A549 (cell line): ENCODE measurements at regions not wholly inside any gene's neighbourhood (a gene's known extent, or its start where the extent isn't known, plus 50 kb on each side); places are given as distances from the start of the nearest gene placed in this dataset.
A peak's percentile ranks its signal among the peaks of the same experiment; 100 is the strongest.

Experiments used
- ATAC-seq, 2 experiments: fragments of 200-7000 bp in 1 of 2; fragments of >200 bp in 1 of 2; cut with Nextera tagmentation in 1 of 2; cut with Tn5 transposase in 1 of 2; 3 replicates each; pipeline versions ENCODE4 v1.8.0 to v1.9.1; 2018 to 2020; ENCODE audit warnings: mild to moderate bottlenecking in 1 of 2, moderate library complexity in 1 of 2
- CTCF ChIA-PET: fragments of 300-600 bp; sonication (Branson Sonifier 250); formaldehyde crosslinking; extraction: SDS; loops from one replicate; lab custom pipeline; 2021; ENCODE audit warnings: antibody characterized with exemption, inconsistent platforms; lab: Yijun Ruan, JAX
- POLR2A ChIA-PET: fragments of 350-600 bp; formaldehyde crosslinking; extraction: SDS; loops from one replicate; lab custom pipeline; 2021; ENCODE audit warnings: antibody characterized with exemption, inconsistent platforms; lab: Yijun Ruan, JAX
- DNase-seq, 2 experiments: peaks; one replicate each; pipeline versions ENCODE4 v3.0.0 to v3.0.0-alpha.2; 2011 to 2016; ENCODE audit warnings: low read depth in 1 of 2, low spot score in 1 of 2
- FAIRE-seq: peaks from 2 replicates; lab custom pipeline; 2011; peaks lifted over from hg19 to GRCh38; lab: Jason Lieb, UNC
- H3K27ac ChIP-seq, 2 experiments: fragments of >200 bp; sonication (Bioruptor Twin); formaldehyde crosslinking; 3 replicates each; pipeline ENCODE4 v1.5.1; 2016 to 2017
- H3K4me1 ChIP-seq: fragments of >200 bp; sonication (Bioruptor Twin); formaldehyde crosslinking; 3 replicates; pipeline ENCODE4 v1.6.1; 2016
- H3K4me2 ChIP-seq: fragments of >200 bp; sonication (Bioruptor Twin); formaldehyde crosslinking; 3 replicates; pipeline ENCODE4 v1.6.1; 2016
- H3K4me3 ChIP-seq: fragments of >200 bp; sonication (Bioruptor Twin); formaldehyde crosslinking; 3 replicates; pipeline ENCODE4 v1.5.1; 2016
- H3K9me3 ChIP-seq: fragments of >200 bp; sonication (Bioruptor Twin); formaldehyde crosslinking; 3 replicates; pipeline ENCODE4 v1.6.1; 2016
- CBX8 ChIP-seq: fragments of 200-600 bp; sonication (generic); IDR thresholded peaks from 2 replicates; pipeline ENCODE4 v1.6.1; 2016
- CEBPB ChIP-seq, 2 experiments: fragments of >200 bp in 1 of 2; sonication (Bioruptor Twin) in 1 of 2; formaldehyde crosslinking in 1 of 2; IDR thresholded peaks; 2 replicates each; pipeline ENCODE4 v1.6.1; 2012 to 2016
- CHD4 ChIP-seq: fragments of 200-600 bp; sonication (generic); IDR thresholded peaks from 2 replicates; pipeline ENCODE4 v1.6.1; 2016; ENCODE audit warnings: antibody characterized with exemption, mild to moderate bottlenecking, borderline replicate concordance
- E2F6 ChIP-seq: IDR thresholded peaks from 2 replicates; pipeline ENCODE4 v1.6.1; 2012; ENCODE audit warnings: low read depth, borderline replicate concordance
- GATA3 ChIP-seq: IDR thresholded peaks from 2 replicates; pipeline ENCODE4 v1.6.1; 2012; ENCODE audit warnings: borderline replicate concordance
- HDAC2 ChIP-seq: fragments of 200-600 bp; sonication (generic); IDR thresholded peaks from 2 replicates; pipeline ENCODE4 v1.6.1; 2016
- HEYL ChIP-seq: fragments of 250-450 bp; sonication (Bioruptor Pico); IDR thresholded peaks from 2 replicates; pipeline ENCODE4 v1.8.0; 2021; ENCODE audit warnings: mild to moderate bottlenecking, moderate library complexity
- HMGXB4 ChIP-seq: fragments of 250-450 bp; sonication (Bioruptor Pico); IDR thresholded peaks from 2 replicates; pipeline ENCODE4 v1.5.0; 2021; ENCODE audit warnings: mild to moderate bottlenecking, moderate library complexity, borderline replicate concordance
- JUN ChIP-seq, 2 experiments: fragments of >200 bp; sonication (Bioruptor Twin); formaldehyde crosslinking; IDR thresholded peaks; 2 replicates in 1 of 2; 3 replicates in 1 of 2; pipeline ENCODE4 v1.6.1; 2016 to 2017
- JUNB ChIP-seq: fragments of >200 bp; sonication (Bioruptor Twin); formaldehyde crosslinking; IDR thresholded peaks from 2 replicates; pipeline ENCODE4 v1.6.1; 2016
- MAX ChIP-seq: IDR thresholded peaks from 2 replicates; pipeline ENCODE4 v1.6.1; 2012
- MYC ChIP-seq: IDR thresholded peaks from 2 replicates; pipeline ENCODE4 v1.6.1; 2012; ENCODE audit warnings: mild to moderate bottlenecking, inconsistent platforms, low read length, improper control_type of control experiment, borderline replicate concordance
- POLR2A ChIP-seq: IDR thresholded peaks from 2 replicates; pipeline ENCODE4 v1.6.1; 2012; ENCODE audit warnings: mild to moderate bottlenecking, low read length
- POLR2AphosphoS2 ChIP-seq: conservative IDR thresholded peaks from 2 replicates; pipeline ENCODE4 v1.6.1; 2012; ENCODE audit warnings: low read length, improper control_type of control experiment, inconsistent platforms
- RAD21 ChIP-seq, 2 experiments: fragments of >200 bp in 1 of 2; sonication (Bioruptor Twin) in 1 of 2; formaldehyde crosslinking in 1 of 2; IDR thresholded peaks in 1 of 2; conservative IDR thresholded peaks in 1 of 2; 2 replicates in 1 of 2; 3 replicates in 1 of 2; pipeline ENCODE4 v1.6.1; 2012 to 2018; ENCODE audit warnings: inconsistent platforms in 1 of 2
- REST ChIP-seq: fragments of 200-600 bp; sonication (generic); IDR thresholded peaks from 2 replicates; pipeline ENCODE4 v1.6.1; 2016; ENCODE audit warnings: antibody characterized with exemption, mild to moderate bottlenecking, moderate library complexity
- RNF2 ChIP-seq: fragments of 200-600 bp; sonication (generic); IDR thresholded peaks from 2 replicates; pipeline ENCODE4 v1.6.1; 2016; ENCODE audit warnings: low read depth, mild to moderate bottlenecking, antibody characterized with exemption, moderate library complexity, borderline replicate concordance
- TFCP2L1 ChIP-seq: fragments of 250-450 bp; sonication (Bioruptor Pico); IDR thresholded peaks from 2 replicates; pipeline ENCODE4 v1.5.0; 2021; ENCODE audit warnings: mild to moderate bottlenecking
- USF2 ChIP-seq: fragments of 450-650 bp; IDR thresholded peaks from 2 replicates; pipeline ENCODE4 v1.6.1; 2014; ENCODE audit warnings: antibody characterized with exemption
- ZC3H11A ChIP-seq: fragments of 450-650 bp; IDR thresholded peaks from 2 replicates; pipeline ENCODE4 v1.6.1; 2014; ENCODE audit warnings: antibody characterized with exemption, mild to moderate bottlenecking
- WGBS: methylation state at CpG from one replicate; pipeline ENCODE4 v1.1.6; 2017; ENCODE audit errors: missing lambda C conversion rate; 5-methylcytosine and 5-hydroxymethylcytosine counted together

- CTCF ChIA-PET: interaction anchor here (1.2 to 7.3 kb wide), 8 partner anchors 9 to 234 kb away, joined by 3 to 157 read pairs (median 6); no protein-coding TSS in a partner anchor
- ATAC-seq: no peak
- Histone ChIP-seq H3K4me1 (peaks cover 8% of the 10 kb centered on the region), H3K4me2 (no peak overlapping the region), H3K4me3 (no peak overlapping the region), H3K27ac (no peak overlapping the region), H3K9me3 (no peaks in the 10 kb centered on the region)
- DNase-seq: no peak
- FAIRE-seq: no peak
- POLR2A ChIA-PET: interaction anchor here (0.9 kb wide), 1 partner anchor 9 kb away, joined by 4 read pairs; no protein-coding TSS in a partner anchor
- TF ChIP-seq HMGXB4 (CRISPR knock-in tag) (no peak), USF2 (no peak), JUNB (no peak), GATA3 (no peak), E2F6 (no peak), ZC3H11A (no peak), HEYL (CRISPR knock-in tag) (no peak), RAD21 (conservative IDR thresholded peaks at IDR 0.05 in 1 of 2, IDR thresholded peaks at IDR 0.05 in 1 of 2) (no peak), CEBPB (IDR thresholded peaks at IDR 0.05) (no peak), HDAC2 (no peak)
- 92% methylated on average over 5 of the region's 5 CpGs for WGBS
Observed at GRCh38 chr15:66833803-66834202, 131.8 kb downstream of the SMAD6 start.

GRCh38 chr15:66834881-66835878, 133.1 kb downstream of the SMAD6 start:
- DNase-seq: no peak

More at GRCh38 chr15:66834881-66835878, 133.1 kb downstream of the SMAD6 start:
- no peaks in the 10 kb centered on the region for H3K9me3 ChIP-seq
- FAIRE-seq: no peak
- H3K4me2 ChIP-seq: no peak overlapping the region
- no peak for ATAC-seq
- TF ChIP-seq MYC (no peak), E2F6 (no peak), CBX8 (no peak), JUN (IDR thresholded peaks at IDR 0.05) (no peak), REST (no peak), TFCP2L1 (no peak), MAX (no peak), ZC3H11A (no peak), POLR2A (no peak), POLR2AphosphoS2 (no peak), CHD4 (no peak), RNF2 (no peak)
- H3K27ac ChIP-seq: peak overlapping the region in 1 of 2 experiments; percentile 7; a peak in 1 of 6 replicates
- POLR2A ChIA-PET: no interaction called here
- H3K4me3 ChIP-seq: no peak overlapping the region
- peaks cover 11% of the 10 kb centered on the region for H3K4me1 ChIP-seq
- WGBS: 77% methylated on average over 11 of the region's 11 CpGs
- CTCF ChIA-PET: interaction anchor here (1.0 to 7.3 kb wide), 11 partner anchors 10 to 235 kb away, joined by 3 to 157 read pairs (median 5); no protein-coding TSS in a partner anchor
